Nephron progenitor cell (in vitro differentiated cells): ENCODE measurements at regions not wholly inside any gene's neighbourhood (a gene's known extent, or its start where the extent isn't known, plus 50 kb on each side); places are given as distances from the start of the nearest gene placed in this dataset.

Experiments used
- DNase-seq: peaks from one replicate; pipeline ENCODE4 v3.0.0; 2021
- H3K27ac Mint-ChIP-seq: 2 replicates; pipeline ENCODE4 v1.8.0; 2021; ENCODE audit warnings: mild to moderate bottlenecking, moderate library complexity, mixed read lengths
- H3K27me3 Mint-ChIP-seq: 2 replicates; pipeline ENCODE4 v1.8.0; 2021; ENCODE audit warnings: mild to moderate bottlenecking, low read depth, mixed read lengths; ENCODE audit not compliant: poor library complexity
- H3K36me3 Mint-ChIP-seq: 2 replicates; pipeline ENCODE4 v1.8.0; 2021; ENCODE audit warnings: low read depth, mixed read lengths
- H3K4me1 Mint-ChIP-seq: 2 replicates; pipeline ENCODE4 v1.8.0; 2021; ENCODE audit warnings: mixed read lengths
- H3K4me3 Mint-ChIP-seq: 2 replicates; pipeline ENCODE4 v1.8.0; 2021; ENCODE audit warnings: mild to moderate bottlenecking, moderate library complexity, mixed read lengths
- H3K9me3 Mint-ChIP-seq: 2 replicates; pipeline ENCODE4 v1.8.0; 2021; ENCODE audit warnings: mild to moderate bottlenecking, moderate library complexity, mixed read lengths
- CTCF ChIP-seq: fragments of 200-600 bp; sonication (generic); IDR thresholded peaks from 2 replicates; pipeline ENCODE4 v1.5.0; 2021; ENCODE audit warnings: antibody characterized with exemption

GRCh38 chr3:82078246-82078645 is 316.8 kb upstream of the GBE1 start:
- Mint-ChIP-seq H3K9me3 (no peaks in the 10 kb centered on the region), H3K27ac (no peak overlapping the region), H3K27me3 (peaks cover 4% of the 10 kb centered on the region), H3K4me3 (no peak overlapping the region), H3K36me3 (no peaks in the 10 kb centered on the region), H3K4me1 (no peaks in the 10 kb centered on the region)
- no peak for DNase-seq
- TF ChIP-seq CTCF, result no peak

GRCh38 chr3:82067420-82067819 is 306.0 kb upstream of the GBE1 start:
- H3K9me3 Mint-ChIP-seq, result no peaks in the 10 kb centered on the region
- H3K36me3 Mint-ChIP-seq, result no peaks in the 10 kb centered on the region
- H3K27me3 Mint-ChIP-seq, result no peaks in the 10 kb centered on the region
- no peaks in the 10 kb centered on the region for H3K4me1 Mint-ChIP-seq
- DNase-seq, result no peak
- TF ChIP-seq CTCF, result no peak
- H3K4me3 Mint-ChIP-seq, result no peak overlapping the region
- H3K27ac Mint-ChIP-seq, result no peak overlapping the region

- H3K4me3 Mint-ChIP-seq, result no peak overlapping the region
- H3K27ac Mint-ChIP-seq, result no peak overlapping the region
- no peaks in the 10 kb centered on the region for H3K27me3 Mint-ChIP-seq
- H3K4me1 Mint-ChIP-seq, result no peaks in the 10 kb centered on the region
- TF ChIP-seq CTCF, result no peak
- no peaks in the 10 kb centered on the region for H3K36me3 Mint-ChIP-seq
- H3K9me3 Mint-ChIP-seq, result no peaks in the 10 kb centered on the region
- no peak for DNase-seq
Observed at GRCh38 chr3:82058809-82059208, 297.4 kb upstream of the GBE1 start.

- DNase-seq, result no peak
- H3K4me3 Mint-ChIP-seq, result no peak overlapping the region
Observed at GRCh38 chr3:82055792-82056191, 294.3 kb upstream of the GBE1 start.

GRCh38 chr3:82054849-82055248 is 293.4 kb upstream of the GBE1 start:
- Mint-ChIP-seq H3K4me1 (no peaks in the 10 kb centered on the region), H3K4me3 (no peak overlapping the region), H3K27me3 (no peaks in the 10 kb centered on the region), H3K36me3 (no peaks in the 10 kb centered on the region), H3K27ac (no peak overlapping the region), H3K9me3 (no peaks in the 10 kb centered on the region)
- no peak for TF ChIP-seq CTCF
- DNase-seq, result no peak

More at GRCh38 chr3:82055792-82056191, 294.3 kb upstream of the GBE1 start:
- H3K4me1 Mint-ChIP-seq, result no peaks in the 10 kb centered on the region
- H3K27ac Mint-ChIP-seq, result no peak overlapping the region
- H3K9me3 Mint-ChIP-seq, result no peaks in the 10 kb centered on the region
- no peaks in the 10 kb centered on the region for H3K36me3 Mint-ChIP-seq
- no peak for TF ChIP-seq CTCF
- no peaks in the 10 kb centered on the region for H3K27me3 Mint-ChIP-seq

- H3K4me3 Mint-ChIP-seq, result no peak overlapping the region
- H3K27me3 Mint-ChIP-seq, result no peaks in the 10 kb centered on the region
- H3K4me1 Mint-ChIP-seq, result no peaks in the 10 kb centered on the region
- H3K36me3 Mint-ChIP-seq, result no peaks in the 10 kb centered on the region
- H3K9me3 Mint-ChIP-seq, result no peaks in the 10 kb centered on the region
- TF ChIP-seq CTCF, result no peak
- DNase-seq, result no peak
- H3K27ac Mint-ChIP-seq, result no peak overlapping the region
Observed at GRCh38 chr3:82053236-82053635, 291.8 kb upstream of the GBE1 start.
